Pancreas (tissue), 10 donors: ENCODE measurements at regions not wholly inside any gene's neighbourhood (a gene's known extent, or its start where the extent isn't known, plus 50 kb on each side); places are given as distances from the start of the nearest gene placed in this dataset.

Experiments
- ATAC-seq, 4 donors: fragments of 200-7000 bp; cut with Tn5 transposase; one replicate each; pipeline versions ENCODE4 v1.8.0 to v1.9.1; 2020; ENCODE audit warnings: mild to moderate bottlenecking in 4 of 4, moderate library complexity in 4 of 4
- DNase-seq, 6 donors: peaks; one replicate each; pipeline ENCODE4 v3.0.0-alpha.2; 2020
- FAIRE-seq: peaks from 2 replicates; lab custom pipeline; 2012; peaks lifted over from hg19 to GRCh38; lab: Jason Lieb, UNC
- H3K27ac ChIP-seq, 4 donors: fragments of 200-600 bp; sonication (generic); 1 replicate in 3 of 4; 2 replicates in 1 of 4; pipeline versions ENCODE4 v1.5.0 to v1.8.0; 2020
- H3K27me3 ChIP-seq, 4 donors: fragments of 200-600 bp; one replicate each; pipeline ENCODE4 v1.8.0; 2021
- H3K36me3 ChIP-seq, 3 donors: fragments of 200-600 bp; sonication (generic) in 1 of 3; one replicate each; pipeline versions ENCODE4 v1.5.0 to v1.8.0; 2020 to 2021
- H3K4me1 ChIP-seq, 3 donors: fragments of 200-600 bp; one replicate each; pipeline ENCODE4 v1.8.0; 2021
- H3K4me3 ChIP-seq, 4 donors: fragments of 200-600 bp; sonication (generic) in 2 of 4; one replicate each; pipeline versions ENCODE4 v1.5.0 to v1.8.0; 2020 to 2021
- H3K9me3 ChIP-seq, 4 donors: fragments of 200-600 bp; one replicate each; pipeline ENCODE4 v1.8.0; 2021
- CTCF ChIP-seq, 4 donors: fragments of 200-600 bp; sonication (generic) in 3 of 4; IDR thresholded peaks; one replicate each; pipeline versions ENCODE4 v1.5.0 to v1.8.0; 2021; ENCODE audit warnings: antibody characterized with exemption in 4 of 4
- WGBS, 2 donors: extraction: QIAGEN DNeasy Blood & Tissue Kit; methylation state at CpG; one replicate each; pipeline ENCODE4 v1.1.7; 2013; 5-methylcytosine and 5-hydroxymethylcytosine counted together
- intact Hi-C, 3 donors: fragments of 100-400 bp; cut with DNase I; formaldehyde crosslinking; loops; one replicate each; pipeline versions ENCODE4 v1.11.1 to v1.14.2; 2022
- donor health status: healthy with polysubstance abuse.
- donor health status: DM: no; HTN: no; CAD: no; lungs with moderate emphysema.
- donor health status: DM: no; HTN: no; CAD: no.
- donor health status: control.
- donor health status: control.
- donor health status: Bipolar disorder and iron deficiency.
- donor health status: DM: yes; HTN: yes; CAD: no.
- donor health status: DM: no; HTN: no; CAD: no.
- donor health status: DM: no; HTN: no; CAD: no.
- donor health status: DM: yes; HTN: yes; CAD: no.

DNA sequence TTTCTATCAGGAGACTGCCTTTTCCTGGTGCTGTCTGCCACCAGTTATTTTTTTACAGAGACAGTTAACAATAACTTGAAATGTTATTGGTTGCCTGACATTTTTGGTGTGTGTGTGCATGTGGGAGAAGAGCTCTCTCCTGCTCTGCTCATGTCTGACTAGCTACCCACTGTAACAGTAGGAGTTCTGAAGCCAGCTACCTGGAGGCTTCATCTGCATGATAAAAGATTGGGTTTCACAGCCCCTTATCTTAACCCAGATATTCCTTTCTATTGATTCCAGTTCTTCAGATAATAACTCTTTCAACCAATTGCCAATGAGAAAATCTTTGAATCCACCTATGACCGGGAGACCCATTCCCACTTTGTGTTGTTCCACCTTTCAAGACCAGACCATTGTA is 237.4 kb upstream of the PPP1R3A start:
- TF ChIP-seq CTCF (IDR thresholded peaks at IDR 0.05): no peak
- 0 to 59% methylated on average over 1 of the region's 1 CpG for WGBS, 2 donors
- intact Hi-C loops: no loop called here
- H3K4me3 ChIP-seq: no peak overlapping the region
- no peaks in the 10 kb centered on the region for H3K27me3 ChIP-seq
- peaks cover 0 to under 1% (median 0%) of the 10 kb centered on the region in 3 donors for H3K4me1 ChIP-seq
- no peaks in the 10 kb centered on the region for H3K9me3 ChIP-seq
- no peak for FAIRE-seq
- no peaks in the 10 kb centered on the region for H3K36me3 ChIP-seq
- no peak for DNase-seq
- H3K27ac ChIP-seq: no peak overlapping the region
- ATAC-seq: no peak

DNA sequence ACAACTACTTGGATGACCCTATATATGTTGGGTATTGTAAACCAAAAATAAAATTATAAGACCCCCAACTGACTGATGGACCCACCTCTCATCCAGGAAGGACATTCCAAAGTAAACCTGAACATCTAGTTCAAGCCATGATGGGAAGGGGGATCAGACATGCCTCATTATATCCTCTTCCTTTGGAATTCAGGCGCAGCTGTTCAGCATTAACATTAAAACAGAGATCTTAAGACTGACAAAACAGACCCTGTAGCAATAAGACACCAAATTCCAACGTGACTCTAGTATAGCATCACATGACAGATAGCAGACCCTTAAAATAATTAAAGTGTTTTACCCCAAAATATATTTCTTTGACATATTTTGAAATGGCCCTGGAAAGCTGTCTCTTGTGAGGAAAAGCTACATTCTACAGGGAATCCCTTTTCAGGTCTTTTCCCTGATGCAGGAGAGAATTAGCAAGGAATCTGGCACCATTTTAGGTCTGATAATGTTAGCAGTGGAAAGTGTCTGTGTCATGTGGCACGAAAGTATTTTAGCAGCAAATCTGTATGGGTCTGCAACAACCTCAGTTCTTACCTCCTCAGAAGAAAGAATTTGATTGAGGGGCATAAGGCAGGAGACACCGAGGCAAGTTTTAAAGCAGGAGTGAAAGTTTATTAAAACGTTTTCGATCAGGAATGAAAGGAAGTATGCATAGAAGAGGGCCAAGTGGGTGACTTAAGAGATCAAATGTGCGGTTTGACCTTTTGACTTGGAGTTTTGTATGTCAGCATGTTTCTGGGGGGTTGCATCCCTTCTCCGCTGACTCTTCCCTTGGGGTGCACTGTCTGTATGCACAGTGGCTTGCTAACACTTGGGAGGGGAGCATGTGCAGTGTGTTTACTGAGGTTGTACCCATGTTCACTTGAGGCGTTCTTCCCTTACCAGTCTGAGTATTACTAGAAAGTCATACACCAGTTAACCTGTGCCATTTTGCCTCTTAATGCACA is 236.6 kb upstream of the PPP1R3A start:
- no peaks in the 10 kb centered on the region for H3K9me3 ChIP-seq
- intact Hi-C loops: no loop called here
- 80 to 87% methylated on average over 9 of the region's 9 CpGs for WGBS, 2 donors
- no peaks in the 10 kb centered on the region for H3K27me3 ChIP-seq
- H3K27ac ChIP-seq: no peak overlapping the region
- no peak overlapping the region for H3K4me3 ChIP-seq
- ATAC-seq: no peak
- peaks cover 0 to 8% (median 4%) of the 10 kb centered on the region in 3 donors for H3K4me1 ChIP-seq
- FAIRE-seq: no peak
- DNase-seq: no peak
- H3K36me3 ChIP-seq: no peaks in the 10 kb centered on the region
- TF ChIP-seq CTCF (IDR thresholded peaks at IDR 0.05): no peak

- ATAC-seq (no peak), DNase-seq (no peak), FAIRE-seq (no peak)
- H3K27me3 ChIP-seq: no peaks in the 10 kb centered on the region
- H3K27ac ChIP-seq: no peak overlapping the region
- no peaks in the 10 kb centered on the region for H3K36me3 ChIP-seq
- no peaks in the 10 kb centered on the region for H3K9me3 ChIP-seq
- intact Hi-C loops: no loop called here
- H3K4me3 ChIP-seq: no peak overlapping the region
- no peak for TF ChIP-seq CTCF (IDR thresholded peaks at IDR 0.05)
- peaks cover 0 to 10% (median 4%) of the 10 kb centered on the region in 3 donors for H3K4me1 ChIP-seq
Observed at GRCh38 chr7:114153700-114154099, 234.9 kb upstream of the PPP1R3A start.

DNA sequence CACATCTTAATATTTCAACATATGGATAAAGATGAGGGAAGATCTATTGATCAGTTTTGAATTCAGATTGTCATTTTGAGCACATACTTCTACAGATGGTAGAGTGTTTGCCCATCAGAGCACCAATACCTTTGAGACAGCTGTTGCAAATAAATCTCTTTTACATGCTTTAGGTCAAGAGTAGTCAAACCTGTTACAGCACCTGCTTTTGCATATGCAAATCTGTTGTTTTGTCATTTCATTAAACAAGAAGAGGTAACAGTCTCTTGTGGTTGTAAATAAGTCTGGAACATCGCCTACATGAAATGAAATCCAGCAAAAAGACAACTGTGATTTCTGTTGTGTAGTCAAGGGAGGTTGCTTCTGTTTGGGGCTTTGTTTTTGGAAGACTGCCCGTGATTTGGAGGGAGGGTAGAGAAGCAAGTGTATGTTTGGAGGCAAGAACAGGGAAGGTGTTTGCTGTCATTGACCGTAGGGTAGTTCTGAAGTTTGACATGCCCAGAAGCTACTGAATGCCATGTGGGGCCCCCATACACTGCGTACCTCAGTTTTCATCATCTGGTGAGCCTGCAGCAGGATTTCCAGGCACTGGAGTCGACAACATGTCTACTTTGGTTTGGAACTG is 233.6 kb upstream of the PPP1R3A start:
- no peak overlapping the region for H3K4me3 ChIP-seq
- ATAC-seq (no peak), DNase-seq (no peak), FAIRE-seq (no peak)
- intact Hi-C loops: no loop called here
- TF ChIP-seq CTCF (IDR thresholded peaks at IDR 0.05): no peak
- no peaks in the 10 kb centered on the region for H3K27me3 ChIP-seq
- no peak overlapping the region for H3K27ac ChIP-seq
- peaks cover 0 to 10% (median 4%) of the 10 kb centered on the region in 3 donors for H3K4me1 ChIP-seq
- H3K9me3 ChIP-seq: no peaks in the 10 kb centered on the region
- 72 to 86% methylated on average over 5 of the region's 5 CpGs for WGBS, 2 donors
- no peaks in the 10 kb centered on the region for H3K36me3 ChIP-seq
